GM19438 (cell line): ENCODE measurements at regions not wholly inside any gene's neighbourhood (a gene's known extent, or its start where the extent isn't known, plus 50 kb on each side); places are given as distances from the start of the nearest gene placed in this dataset.
"Not testable (repeated sequence)": the region's sequence is repeated elsewhere in the genome, so short reads cannot be mapped to it uniquely, and the experiment has no call there.

ENCODE experiments used
- ATAC-seq: cut with Tn5 transposase; IDR thresholded peaks from one replicate; pipeline ENCODE4 v1.9.1; 2021; ENCODE audit warnings: low read depth; ENCODE audit not compliant: unreplicated experiment

- ATAC-seq = no peak
Observed at GRCh38 chr18:34942276-34942675, 98.9 kb upstream of the MAPRE2 start.

DNA sequence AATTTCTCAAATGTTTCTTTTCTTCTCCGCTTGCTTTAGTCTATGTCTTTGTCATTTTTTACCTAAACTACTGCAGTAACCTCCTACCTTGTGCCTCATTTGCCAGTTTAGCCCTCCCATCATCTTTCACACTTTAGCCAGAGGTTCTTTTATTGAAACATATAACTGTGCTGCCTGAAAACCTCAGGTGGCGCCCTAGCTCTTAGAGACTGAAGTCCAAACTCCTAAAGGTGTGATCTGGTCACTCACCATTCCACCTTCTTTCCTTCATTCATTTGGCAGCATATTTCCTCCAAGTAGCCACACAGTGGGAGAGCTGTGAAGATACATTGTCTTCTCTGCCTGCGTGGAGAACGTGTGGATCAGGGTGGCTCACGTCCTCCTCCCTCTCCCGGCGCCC is 98.2 kb upstream of the MAPRE2 start:
- ATAC-seq = no peak

GRCh38 chr18:34943587-34943986 is 97.6 kb upstream of the MAPRE2 start:
- no peak for ATAC-seq

GRCh38 chr18:34947711-34948125 is 93.5 kb upstream of the MAPRE2 start:
- no peak for ATAC-seq

DNA sequence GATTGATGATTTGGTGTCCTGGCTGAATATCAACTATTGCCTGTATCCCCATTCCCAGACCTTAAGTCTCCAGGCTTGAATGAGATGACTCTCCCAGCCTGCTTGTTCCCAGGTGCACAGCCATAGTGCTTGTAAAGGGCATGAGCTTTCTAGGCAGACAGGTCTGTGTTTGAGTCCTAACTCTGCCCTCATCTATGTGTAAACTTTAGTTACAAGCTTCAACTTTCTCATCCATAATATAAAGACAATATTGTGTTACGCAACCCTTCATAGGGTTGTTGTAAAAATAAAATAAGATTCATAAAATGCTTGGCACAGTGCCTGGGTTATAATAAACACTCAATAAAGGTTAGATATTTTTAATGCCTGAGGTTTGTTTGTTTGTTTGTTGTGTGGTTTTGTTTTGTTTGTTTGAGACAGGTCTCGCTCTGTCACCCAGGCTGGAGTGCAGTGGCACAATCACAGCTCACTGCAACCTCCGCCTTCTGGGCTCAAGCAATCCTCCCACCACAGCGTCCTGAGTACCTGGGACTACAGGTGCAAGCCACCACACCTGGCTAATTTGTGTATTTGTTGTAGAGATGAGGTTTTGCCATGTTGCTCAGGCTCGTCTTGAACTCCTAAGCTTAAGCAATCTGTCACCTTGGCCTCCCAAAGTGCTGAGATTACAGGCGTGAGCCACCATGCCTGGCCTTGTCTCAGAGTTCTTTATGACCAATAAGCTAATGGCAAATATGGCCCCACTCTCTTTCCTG is 89.4 kb upstream of the MAPRE2 start:
- ATAC-seq = no peak

- no peak for ATAC-seq
Observed at GRCh38 chr18:34953212-34953611, 88.0 kb upstream of the MAPRE2 start.

GRCh38 chr18:34955494-34955893 is 85.7 kb upstream of the MAPRE2 start:
- not testable (repeated sequence) for ATAC-seq

- ATAC-seq = no peak
Observed at GRCh38 chr18:34956663-34957062, 84.5 kb upstream of the MAPRE2 start.

- ATAC-seq = no peak
Observed at GRCh38 chr18:34957119-34957863, 83.9 kb upstream of the MAPRE2 start.

DNA sequence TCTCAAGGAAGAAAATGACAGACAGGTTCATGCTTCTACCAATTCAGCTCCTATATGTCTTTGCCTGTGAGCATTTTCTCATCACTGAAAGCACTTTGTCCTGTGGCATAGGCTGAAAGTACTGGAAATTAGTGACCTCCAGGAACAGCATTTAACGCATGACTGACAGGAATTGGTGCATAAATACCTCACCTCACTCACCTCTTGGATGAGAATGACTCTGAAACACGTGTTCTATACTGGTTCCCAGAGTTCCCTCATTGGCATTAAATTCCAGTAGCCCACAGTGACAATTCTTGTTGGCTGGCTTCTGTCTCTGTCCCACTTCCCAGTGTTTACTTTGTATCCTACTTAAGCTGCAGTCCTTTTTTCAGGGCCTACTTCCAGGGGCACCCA is 83.4 kb upstream of the MAPRE2 start:
- no peak for ATAC-seq

- no peak for ATAC-seq
Observed at GRCh38 chr18:34959211-34959829, 81.9 kb upstream of the MAPRE2 start.

DNA sequence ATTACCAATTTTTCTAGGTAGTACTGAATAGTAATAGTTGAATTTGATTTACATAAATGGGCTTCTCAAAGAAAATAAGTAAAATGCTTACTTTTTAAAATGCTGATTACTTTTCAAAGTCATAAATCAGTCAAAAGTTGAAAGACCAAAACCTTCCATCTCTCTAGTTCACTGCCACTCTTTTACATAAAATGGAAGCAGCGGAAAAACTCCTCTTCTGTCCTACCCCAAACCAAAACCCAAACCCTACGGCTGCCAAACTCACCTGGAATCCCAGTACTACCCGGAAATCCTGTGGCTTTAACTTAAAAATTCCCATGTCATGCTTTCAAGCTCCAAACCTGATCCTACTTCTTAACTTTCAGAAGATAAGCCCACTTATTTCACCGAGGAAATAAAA is 81.2 kb upstream of the MAPRE2 start:
- no peak for ATAC-seq

DNA sequence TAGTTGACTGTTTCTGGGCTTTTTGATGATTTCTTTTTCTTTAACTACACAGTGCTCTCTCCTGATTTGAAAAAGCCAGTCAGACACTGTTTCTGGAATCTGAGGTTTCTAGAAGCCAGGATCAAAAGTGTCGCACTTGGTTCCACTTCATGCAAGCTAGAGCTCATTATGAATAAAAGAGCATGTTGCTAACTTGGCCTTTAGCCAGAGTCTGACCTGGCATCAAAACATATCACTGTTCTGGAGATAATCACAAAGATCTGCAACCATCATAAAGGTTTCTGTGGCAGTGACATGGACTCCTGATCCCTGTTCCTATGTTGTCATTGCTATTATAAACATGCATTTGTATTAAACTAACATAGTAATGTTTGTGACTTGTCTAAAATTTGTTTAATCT is 76.1 kb upstream of the MAPRE2 start:
- no peak for ATAC-seq

- no peak for ATAC-seq
Observed at GRCh38 chr18:34965566-34965965, 75.6 kb upstream of the MAPRE2 start.

DNA sequence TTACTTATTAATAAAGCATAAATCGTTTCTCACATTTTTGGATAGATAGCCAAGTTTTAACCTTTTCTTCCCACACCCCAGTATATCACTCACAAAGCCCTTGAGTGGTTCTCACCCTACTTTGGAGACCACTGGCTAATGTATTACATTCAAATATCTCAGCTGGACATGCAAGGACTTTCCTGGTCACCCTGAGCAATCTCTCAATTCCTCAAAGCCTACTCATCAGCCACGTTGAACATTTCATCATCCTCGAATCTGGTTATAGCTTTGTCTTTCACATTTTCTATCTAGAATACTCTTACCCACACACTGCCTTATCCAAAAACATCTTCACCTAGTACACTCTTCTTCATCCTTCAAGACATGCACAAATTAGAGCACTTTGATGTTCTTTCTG is 71.1 kb upstream of the MAPRE2 start:
- ATAC-seq = no peak

DNA sequence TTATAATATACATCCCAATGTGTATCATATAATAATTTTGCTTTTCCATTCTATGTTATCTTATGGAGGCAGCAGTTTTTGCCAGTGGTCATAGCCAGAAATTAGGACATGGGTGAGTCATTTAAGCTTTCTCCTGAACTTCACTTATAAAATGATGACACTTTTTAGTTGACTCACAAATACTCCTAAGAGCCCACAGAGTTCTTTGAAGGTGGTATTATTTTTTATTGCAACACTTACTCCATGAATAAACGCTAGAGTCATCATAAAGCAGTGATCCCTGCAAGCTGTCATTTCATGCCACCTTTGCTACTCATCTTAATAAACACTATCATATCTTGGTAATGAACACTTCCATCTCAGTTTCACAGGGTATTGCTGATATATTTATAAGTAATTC is 69.9 kb upstream of the MAPRE2 start:
- no peak for ATAC-seq

GRCh38 chr18:34972765-34973414 is 68.3 kb upstream of the MAPRE2 start:
- no peak for ATAC-seq

GRCh38 chr18:34976123-34976522 is 65.1 kb upstream of the MAPRE2 start:
- no peak for ATAC-seq

GRCh38 chr18:34976534-34976898 is 64.7 kb upstream of the MAPRE2 start:
- ATAC-seq = peak; percentile 4

- peak; percentile 69 for ATAC-seq
Observed at GRCh38 chr18:34976899-34977837, 64.0 kb upstream of the MAPRE2 start.
